SH-SY5Y (cell line): ENCODE measurements at regions not wholly inside any gene's neighbourhood (a gene's known extent, or its start where the extent isn't known, plus 50 kb on each side); places are given as distances from the start of the nearest gene placed in this dataset.

Experiments
- GATA2 ChIP-seq: IDR thresholded peaks from 2 replicates; pipeline ENCODE4 v1.6.1; 2011; ENCODE audit warnings: mild to moderate bottlenecking, low read depth, low read length
- GATA3 ChIP-seq: IDR thresholded peaks from 2 replicates; pipeline ENCODE4 v1.6.1; 2011; ENCODE audit warnings: low read depth, mild to moderate bottlenecking, low read length, moderate library complexity

DNA sequence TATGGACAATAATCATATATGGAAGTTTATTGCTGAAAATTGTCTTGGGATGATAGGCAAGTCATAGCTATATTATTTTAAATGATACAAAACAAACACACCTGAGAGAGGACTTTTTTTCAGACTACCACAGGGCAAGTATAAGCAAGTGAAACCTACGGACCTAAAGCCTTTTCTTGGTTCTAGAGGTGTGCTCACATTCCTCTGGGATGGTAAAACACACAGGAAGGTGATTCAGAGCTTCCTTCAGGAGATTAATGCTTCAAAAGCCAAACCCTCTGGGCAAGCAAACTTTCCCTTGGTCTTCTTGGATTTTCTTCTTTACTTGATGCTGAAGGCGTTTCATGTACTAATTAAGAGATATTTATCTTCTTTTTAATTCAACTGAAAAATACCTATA, 60.1 kb upstream of the ACSL4 start:
- no peak for TF ChIP-seq GATA3
- TF ChIP-seq GATA2, result no peak
